GM23338 (cell line): ENCODE measurements at regions not wholly inside any gene's neighbourhood (a gene's known extent, or its start where the extent isn't known, plus 50 kb on each side); places are given as distances from the start of the nearest gene placed in this dataset.

Experiments used
- ATAC-seq: fragments of 200-7000 bp; cut with Tn5 transposase; 3 replicates; pipeline ENCODE4 v1.9.1; 2020
- DNase-seq: peaks from one replicate; pipeline ENCODE4 v3.0.0-alpha.2; 2015; ENCODE audit warnings: low spot score
- H2AFZ ChIP-seq: fragments of 200-600 bp; sonication (generic); 2 replicates; pipeline ENCODE4 v1.8.0; 2016; ENCODE audit warnings: antibody characterized with exemption, mild to moderate bottlenecking, moderate library complexity
- H3F3A ChIP-seq: fragments of 200-600 bp; sonication (generic); replicated peaks from 2 replicates; pipeline ENCODE4 v1.8.0; 2017; ENCODE audit warnings: antibody characterized with exemption, mixed run types, low read depth
- H3K27ac ChIP-seq: fragments of 200-600 bp; sonication (generic); 2 replicates; pipeline ENCODE4 v1.6.1; 2016; ENCODE audit warnings: low read depth
- H3K27me3 ChIP-seq: fragments of 200-600 bp; sonication (generic); 2 replicates; pipeline ENCODE4 v1.8.0; 2016; ENCODE audit warnings: mild to moderate bottlenecking, mixed run types, moderate library complexity; ENCODE audit not compliant: insufficient read depth
- H3K36me3 ChIP-seq: fragments of 200-600 bp; sonication (generic); 2 replicates; pipeline ENCODE4 v1.8.0; 2016; ENCODE audit warnings: mild to moderate bottlenecking; ENCODE audit not compliant: insufficient read depth
- H3K4me1 ChIP-seq: fragments of 200-600 bp; sonication (generic); 2 replicates; pipeline ENCODE4 v1.8.0; 2016; ENCODE audit warnings: mild to moderate bottlenecking, moderate library complexity; ENCODE audit not compliant: insufficient read depth
- H3K4me2 ChIP-seq: fragments of 200-600 bp; sonication (generic); 2 replicates; pipeline ENCODE4 v1.7.1; 2017; ENCODE audit warnings: mixed run types
- H3K4me3 ChIP-seq: fragments of 200-600 bp; sonication (generic); 2 replicates; pipeline ENCODE4 v1.6.1; 2016; ENCODE audit warnings: mixed run types
- H3K79me2 ChIP-seq: fragments of 200-600 bp; sonication (generic); replicated peaks from 2 replicates; pipeline ENCODE4 v1.8.0; 2017; ENCODE audit warnings: mild to moderate bottlenecking; ENCODE audit not compliant: insufficient read depth
- H3K9me2 ChIP-seq: fragments of 200-600 bp; sonication (generic); 2 replicates; pipeline ENCODE4 v1.8.0; 2017; ENCODE audit not compliant: insufficient read depth
- H4K20me1 ChIP-seq: fragments of 200-600 bp; sonication (generic); replicated peaks from 2 replicates; pipeline ENCODE4 v1.8.0; 2017; ENCODE audit warnings: mild to moderate bottlenecking; ENCODE audit not compliant: insufficient read depth
- H3K27ac Mint-ChIP-seq: 2 replicates; pipeline ENCODE4 v1.8.0; 2020; ENCODE audit warnings: inconsistent platforms, mild to moderate bottlenecking, moderate library complexity, mixed read lengths
- H3K27me3 Mint-ChIP-seq: 3 replicates; pipeline ENCODE4 v1.8.0; 2022; ENCODE audit warnings: low read depth, mild to moderate bottlenecking, moderate library complexity, mixed read lengths, inconsistent platforms; ENCODE audit not compliant: insufficient read depth, poor library complexity
- H3K36me3 Mint-ChIP-seq: 3 replicates; pipeline ENCODE4 v1.8.0; 2021; ENCODE audit warnings: low read depth, mild to moderate bottlenecking, inconsistent platforms, moderate library complexity, mixed read lengths
- H3K4me1 Mint-ChIP-seq: 3 replicates; pipeline ENCODE4 v1.8.0; 2020; ENCODE audit warnings: mild to moderate bottlenecking, inconsistent platforms, mixed read lengths
- H3K4me3 Mint-ChIP-seq: 3 replicates; pipeline ENCODE4 v1.8.0; 2021; ENCODE audit warnings: moderate library complexity, mild to moderate bottlenecking, inconsistent platforms, mixed read lengths
- H3K9me3 Mint-ChIP-seq: 3 replicates; pipeline ENCODE4 v1.8.0; 2020; ENCODE audit warnings: moderate library complexity, mild to moderate bottlenecking, inconsistent platforms, mixed read lengths
- CREB1 ChIP-seq: fragments of 250-450 bp; sonication (Bioruptor Pico); IDR thresholded peaks from 2 replicates; pipeline ENCODE4 v1.5.0; 2020; ENCODE audit warnings: low read depth, mild to moderate bottlenecking, moderate library complexity
- EZH2 ChIP-seq: fragments of 200-600 bp; sonication (generic); IDR thresholded peaks from one replicate; pipeline ENCODE4 v1.8.0; 2017; ENCODE audit warnings: antibody characterized with exemption, mild to moderate bottlenecking, low read depth; ENCODE audit not compliant: unreplicated experiment
- EZH2phosphoT487 ChIP-seq: fragments of 200-600 bp; sonication (generic); IDR thresholded peaks from one replicate; pipeline ENCODE4 v1.8.1; 2018; ENCODE audit warnings: antibody characterized with exemption; ENCODE audit not compliant: unreplicated experiment
- JUNB ChIP-seq: IDR thresholded peaks from one replicate; pipeline ENCODE4 v1.6.1; 2016; ENCODE audit warnings: antibody characterized with exemption; ENCODE audit not compliant: unreplicated experiment
- NANOG ChIP-seq: IDR thresholded peaks from 2 replicates; pipeline ENCODE4 v1.6.1; 2016; ENCODE audit warnings: antibody characterized with exemption, borderline replicate concordance
- POLR2AphosphoS5 ChIP-seq: IDR thresholded peaks from 2 replicates; pipeline ENCODE4 v1.6.1; 2016; ENCODE audit warnings: antibody characterized with exemption, low read depth
- STAT1 ChIP-seq: IDR thresholded peaks from one replicate; pipeline ENCODE4 v1.6.1; 2016; ENCODE audit warnings: antibody characterized with exemption; ENCODE audit not compliant: unreplicated experiment
- ZNF114 ChIP-seq: fragments of 250-450 bp; sonication (Bioruptor Pico); IDR thresholded peaks from 2 replicates; pipeline ENCODE4 v1.5.0; 2020; ENCODE audit warnings: mild to moderate bottlenecking, moderate library complexity
- ZNF331 ChIP-seq: fragments of 250-450 bp; sonication (Bioruptor Pico); IDR thresholded peaks from 2 replicates; pipeline ENCODE4 v1.5.0; 2020; ENCODE audit warnings: low read depth, mild to moderate bottlenecking, moderate library complexity
- TF ChIP-seq, protein P1 (sequence below): IDR thresholded peaks from one replicate; pipeline ENCODE4 v1.6.1; 2018; ENCODE audit warnings: antibody characterized with exemption; ENCODE audit not compliant: unreplicated experiment
- TF ChIP-seq, protein P2 (sequence below): fragments of 250-450 bp; sonication (Bioruptor Pico); IDR thresholded peaks from 2 replicates; pipeline ENCODE4 v1.5.0; 2020; ENCODE audit warnings: mild to moderate bottlenecking, moderate library complexity

DNA sequence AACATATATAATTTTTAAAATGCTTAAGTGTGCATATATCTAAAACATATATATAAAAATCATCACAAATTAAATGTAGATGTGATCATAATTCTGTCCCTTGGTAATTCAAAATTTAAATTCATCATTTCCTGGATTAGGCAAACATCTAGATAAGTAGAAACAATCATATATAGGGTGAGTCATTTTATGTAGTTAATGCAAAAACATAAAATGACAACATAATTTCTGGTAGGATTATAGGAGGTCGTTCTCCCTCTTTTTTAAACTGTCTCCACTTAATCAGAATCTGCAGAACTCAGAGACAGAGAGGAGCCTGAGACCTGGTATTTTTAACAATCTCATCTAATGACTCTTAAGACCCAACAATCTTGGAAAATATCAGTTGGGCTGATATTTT, 333.4 kb downstream of the KCTD12 start (continued):
- TF ChIP-seq, protein P1, sequence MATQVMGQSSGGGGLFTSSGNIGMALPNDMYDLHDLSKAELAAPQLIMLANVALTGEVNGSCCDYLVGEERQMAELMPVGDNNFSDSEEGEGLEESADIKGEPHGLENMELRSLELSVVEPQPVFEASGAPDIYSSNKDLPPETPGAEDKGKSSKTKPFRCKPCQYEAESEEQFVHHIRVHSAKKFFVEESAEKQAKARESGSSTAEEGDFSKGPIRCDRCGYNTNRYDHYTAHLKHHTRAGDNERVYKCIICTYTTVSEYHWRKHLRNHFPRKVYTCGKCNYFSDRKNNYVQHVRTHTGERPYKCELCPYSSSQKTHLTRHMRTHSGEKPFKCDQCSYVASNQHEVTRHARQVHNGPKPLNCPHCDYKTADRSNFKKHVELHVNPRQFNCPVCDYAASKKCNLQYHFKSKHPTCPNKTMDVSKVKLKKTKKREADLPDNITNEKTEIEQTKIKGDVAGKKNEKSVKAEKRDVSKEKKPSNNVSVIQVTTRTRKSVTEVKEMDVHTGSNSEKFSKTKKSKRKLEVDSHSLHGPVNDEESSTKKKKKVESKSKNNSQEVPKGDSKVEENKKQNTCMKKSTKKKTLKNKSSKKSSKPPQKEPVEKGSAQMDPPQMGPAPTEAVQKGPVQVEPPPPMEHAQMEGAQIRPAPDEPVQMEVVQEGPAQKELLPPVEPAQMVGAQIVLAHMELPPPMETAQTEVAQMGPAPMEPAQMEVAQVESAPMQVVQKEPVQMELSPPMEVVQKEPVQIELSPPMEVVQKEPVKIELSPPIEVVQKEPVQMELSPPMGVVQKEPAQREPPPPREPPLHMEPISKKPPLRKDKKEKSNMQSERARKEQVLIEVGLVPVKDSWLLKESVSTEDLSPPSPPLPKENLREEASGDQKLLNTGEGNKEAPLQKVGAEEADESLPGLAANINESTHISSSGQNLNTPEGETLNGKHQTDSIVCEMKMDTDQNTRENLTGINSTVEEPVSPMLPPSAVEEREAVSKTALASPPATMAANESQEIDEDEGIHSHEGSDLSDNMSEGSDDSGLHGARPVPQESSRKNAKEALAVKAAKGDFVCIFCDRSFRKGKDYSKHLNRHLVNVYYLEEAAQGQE: no peak
- TF ChIP-seq CREB1 (CRISPR knock-in tag): no peak
- no peak for TF ChIP-seq NANOG
- no peak for TF ChIP-seq JUNB
- no peak for TF ChIP-seq ZNF331 (CRISPR knock-in tag)
- TF ChIP-seq STAT1: no peak
- TF ChIP-seq POLR2AphosphoS5: no peak

DNA sequence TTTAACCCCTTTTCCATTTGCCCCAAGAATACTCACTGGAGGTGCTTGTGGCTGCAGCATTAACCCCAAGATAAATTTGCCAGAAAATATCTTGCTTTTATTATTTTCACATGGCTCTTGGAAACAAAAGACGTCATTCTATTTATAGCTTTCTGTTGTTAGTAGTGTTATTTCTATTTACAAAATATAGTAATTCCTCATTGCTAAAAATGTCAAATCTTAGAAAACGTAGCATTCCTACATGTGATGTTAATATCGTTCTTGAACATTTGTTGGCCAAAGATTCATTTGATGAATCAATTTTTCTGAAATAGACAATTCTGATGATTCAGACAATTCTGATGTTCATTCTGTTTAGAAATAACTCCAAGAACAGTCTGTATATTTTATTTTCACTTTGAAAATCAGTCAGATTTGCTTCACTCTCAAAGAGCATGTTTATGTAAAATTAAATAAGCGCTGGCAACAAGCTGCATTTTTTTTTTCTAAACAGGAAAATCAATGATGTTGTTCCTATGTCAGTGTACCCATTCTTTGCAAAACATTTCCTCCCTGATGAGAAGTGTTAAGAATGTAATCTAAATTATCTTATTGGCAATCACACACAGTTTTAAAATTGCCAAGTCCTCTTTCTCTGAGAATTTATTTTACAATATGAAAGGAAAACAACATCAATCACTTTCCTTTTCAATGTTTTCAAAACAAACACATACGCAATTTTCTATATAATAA, 334.0 kb downstream of the KCTD12 start:
- ATAC-seq (no peak), DNase-seq (no peak)
- no peaks in the 10 kb centered on the region for H3K27me3 Mint-ChIP-seq
- no peaks in the 10 kb centered on the region for H3K9me3 Mint-ChIP-seq
- no peaks in the 10 kb centered on the region for H3K36me3 ChIP-seq
- no peak for TF ChIP-seq JUNB
- no peak for TF ChIP-seq POLR2AphosphoS5
- TF ChIP-seq EZH2: no peak
- TF ChIP-seq, protein P2, sequence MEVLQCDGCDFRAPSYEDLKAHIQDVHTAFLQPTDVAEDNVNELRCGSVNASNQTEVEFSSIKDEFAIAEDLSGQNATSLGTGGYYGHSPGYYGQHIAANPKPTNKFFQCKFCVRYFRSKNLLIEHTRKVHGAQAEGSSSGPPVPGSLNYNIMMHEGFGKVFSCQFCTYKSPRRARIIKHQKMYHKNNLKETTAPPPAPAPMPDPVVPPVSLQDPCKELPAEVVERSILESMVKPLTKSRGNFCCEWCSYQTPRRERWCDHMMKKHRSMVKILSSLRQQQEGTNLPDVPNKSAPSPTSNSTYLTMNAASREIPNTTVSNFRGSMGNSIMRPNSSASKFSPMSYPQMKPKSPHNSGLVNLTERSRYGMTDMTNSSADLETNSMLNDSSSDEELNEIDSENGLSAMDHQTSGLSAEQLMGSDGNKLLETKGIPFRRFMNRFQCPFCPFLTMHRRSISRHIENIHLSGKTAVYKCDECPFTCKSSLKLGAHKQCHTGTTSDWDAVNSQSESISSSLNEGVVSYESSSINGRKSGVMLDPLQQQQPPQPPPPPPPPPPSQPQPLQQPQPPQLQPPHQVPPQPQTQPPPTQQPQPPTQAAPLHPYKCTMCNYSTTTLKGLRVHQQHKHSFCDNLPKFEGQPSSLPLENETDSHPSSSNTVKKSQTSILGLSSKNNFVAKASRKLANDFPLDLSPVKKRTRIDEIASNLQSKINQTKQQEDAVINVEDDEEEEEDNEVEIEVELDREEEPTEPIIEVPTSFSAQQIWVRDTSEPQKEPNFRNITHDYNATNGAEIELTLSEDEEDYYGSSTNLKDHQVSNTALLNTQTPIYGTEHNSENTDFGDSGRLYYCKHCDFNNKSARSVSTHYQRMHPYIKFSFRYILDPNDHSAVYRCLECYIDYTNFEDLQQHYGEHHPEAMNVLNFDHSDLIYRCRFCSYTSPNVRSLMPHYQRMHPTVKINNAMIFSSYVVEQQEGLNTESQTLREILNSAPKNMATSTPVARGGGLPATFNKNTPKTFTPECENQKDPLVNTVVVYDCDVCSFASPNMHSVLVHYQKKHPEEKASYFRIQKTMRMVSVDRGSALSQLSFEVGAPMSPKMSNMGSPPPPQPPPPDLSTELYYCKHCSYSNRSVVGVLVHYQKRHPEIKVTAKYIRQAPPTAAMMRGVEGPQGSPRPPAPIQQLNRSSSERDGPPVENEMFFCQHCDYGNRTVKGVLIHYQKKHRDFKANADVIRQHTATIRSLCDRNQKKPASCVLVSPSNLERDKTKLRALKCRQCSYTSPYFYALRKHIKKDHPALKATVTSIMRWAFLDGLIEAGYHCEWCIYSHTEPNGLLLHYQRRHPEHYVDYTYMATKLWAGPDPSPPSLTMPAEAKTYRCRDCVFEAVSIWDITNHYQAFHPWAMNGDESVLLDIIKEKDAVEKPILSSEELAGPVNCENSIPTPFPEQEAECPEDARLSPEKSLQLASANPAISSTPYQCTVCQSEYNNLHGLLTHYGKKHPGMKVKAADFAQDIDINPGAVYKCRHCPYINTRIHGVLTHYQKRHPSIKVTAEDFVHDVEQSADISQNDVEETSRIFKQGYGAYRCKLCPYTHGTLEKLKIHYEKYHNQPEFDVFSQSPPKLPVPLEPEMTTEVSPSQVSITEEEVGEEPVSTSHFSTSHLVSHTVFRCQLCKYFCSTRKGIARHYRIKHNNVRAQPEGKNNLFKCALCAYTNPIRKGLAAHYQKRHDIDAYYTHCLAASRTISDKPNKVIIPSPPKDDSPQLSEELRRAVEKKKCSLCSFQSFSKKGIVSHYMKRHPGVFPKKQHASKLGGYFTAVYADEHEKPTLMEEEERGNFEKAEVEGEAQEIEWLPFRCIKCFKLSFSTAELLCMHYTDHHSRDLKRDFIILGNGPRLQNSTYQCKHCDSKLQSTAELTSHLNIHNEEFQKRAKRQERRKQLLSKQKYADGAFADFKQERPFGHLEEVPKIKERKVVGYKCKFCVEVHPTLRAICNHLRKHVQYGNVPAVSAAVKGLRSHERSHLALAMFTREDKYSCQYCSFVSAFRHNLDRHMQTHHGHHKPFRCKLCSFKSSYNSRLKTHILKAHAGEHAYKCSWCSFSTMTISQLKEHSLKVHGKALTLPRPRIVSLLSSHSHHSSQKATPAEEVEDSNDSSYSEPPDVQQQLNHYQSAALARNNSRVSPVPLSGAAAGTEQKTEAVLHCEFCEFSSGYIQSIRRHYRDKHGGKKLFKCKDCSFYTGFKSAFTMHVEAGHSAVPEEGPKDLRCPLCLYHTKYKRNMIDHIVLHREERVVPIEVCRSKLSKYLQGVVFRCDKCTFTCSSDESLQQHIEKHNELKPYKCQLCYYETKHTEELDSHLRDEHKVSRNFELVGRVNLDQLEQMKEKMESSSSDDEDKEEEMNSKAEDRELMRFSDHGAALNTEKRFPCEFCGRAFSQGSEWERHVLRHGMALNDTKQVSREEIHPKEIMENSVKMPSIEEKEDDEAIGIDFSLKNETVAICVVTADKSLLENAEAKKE (CRISPR knock-in tag): no peak
- TF ChIP-seq ZNF331 (CRISPR knock-in tag): no peak
- TF ChIP-seq STAT1: no peak
- TF ChIP-seq, protein P1: no peak
- no peak for TF ChIP-seq EZH2phosphoT487
- TF ChIP-seq CREB1 (CRISPR knock-in tag): no peak
- no peak for TF ChIP-seq NANOG
- no peak for TF ChIP-seq ZNF114 (CRISPR knock-in tag)
- no peaks in the 10 kb centered on the region for H3K4me1 Mint-ChIP-seq
- H3K79me2 ChIP-seq: no peaks in the 10 kb centered on the region
- H4K20me1 ChIP-seq: no peaks in the 10 kb centered on the region
- H3K27me3 ChIP-seq: no peaks in the 10 kb centered on the region
- H3F3A ChIP-seq: no peaks in the 10 kb centered on the region
- no peak overlapping the region for H2AFZ ChIP-seq
- no peak overlapping the region for H3K27ac Mint-ChIP-seq
- no peaks in the 10 kb centered on the region for H3K4me1 ChIP-seq
- H3K4me2 ChIP-seq: no peak overlapping the region
- no peak overlapping the region for H3K4me3 Mint-ChIP-seq
- no peaks in the 10 kb centered on the region for H3K36me3 Mint-ChIP-seq
- H3K9me2 ChIP-seq: no peaks in the 10 kb centered on the region
- H3K27ac ChIP-seq: no peak overlapping the region
- no peak overlapping the region for H3K4me3 ChIP-seq
